ENCODE measurements at regions not wholly inside any gene's neighbourhood (a gene's known extent, or its start where the extent isn't known, plus 50 kb on each side); places are given as distances from the start of the nearest gene placed in this dataset.

GRCh38 chr13:95471960-95472359, 80.6 kb upstream of the CLDN10 start:
- no peak for TF ChIP-seq EZH2phosphoT487 (IDR thresholded peaks at IDR 0.05)
- TF ChIP-seq CTCF (IDR thresholded peaks at IDR 0.05): no peak

All from neural progenitor cell (in vitro differentiated cells).